Hepatocyte (in vitro differentiated cells): ENCODE measurements at regions not wholly inside any gene's neighbourhood (a gene's known extent, or its start where the extent isn't known, plus 50 kb on each side); places are given as distances from the start of the nearest gene placed in this dataset.

Experiments used
- DNase-seq: peaks from one replicate; pipeline ENCODE4 v3.0.0-alpha.2; 2016; ENCODE audit warnings: low spot score
- H2AFZ ChIP-seq: fragments of 200-600 bp; sonication (generic); 2 replicates; pipeline ENCODE4 v1.6.0; 2016; ENCODE audit warnings: antibody characterized with exemption, mild to moderate bottlenecking
- H3K27ac ChIP-seq: fragments of 200-600 bp; sonication (generic); 2 replicates; pipeline ENCODE4 v1.5.1; 2016; ENCODE audit warnings: mild to moderate bottlenecking
- H3K27me3 ChIP-seq: fragments of 200-600 bp; sonication (generic); 2 replicates; pipeline ENCODE4 v1.6.1; 2016
- H3K36me3 ChIP-seq: fragments of 200-600 bp; sonication (generic); replicated peaks from 2 replicates; pipeline ENCODE4 v1.5.1; 2016; ENCODE audit warnings: low read depth; ENCODE audit not compliant: insufficient read depth
- H3K4me1 ChIP-seq: fragments of 200-600 bp; sonication (generic); 2 replicates; pipeline ENCODE4 v1.5.1; 2016; ENCODE audit warnings: mild to moderate bottlenecking, moderate library complexity; ENCODE audit not compliant: insufficient read depth
- H3K4me2 ChIP-seq: fragments of 200-600 bp; sonication (generic); 2 replicates; pipeline ENCODE4 v1.6.0; 2016
- H3K4me3 ChIP-seq: fragments of 200-600 bp; sonication (generic); 2 replicates; pipeline ENCODE4 v1.5.1; 2016; ENCODE audit warnings: mild to moderate bottlenecking
- H3K79me2 ChIP-seq: fragments of 200-600 bp; sonication (generic); 2 replicates; pipeline ENCODE4 v1.6.0; 2017; ENCODE audit warnings: mild to moderate bottlenecking
- H3K9me2 ChIP-seq: fragments of 200-600 bp; sonication (generic); replicated peaks from 2 replicates; pipeline ENCODE4 v1.6.0; 2017; ENCODE audit warnings: mild to moderate bottlenecking; ENCODE audit not compliant: insufficient read depth
- H3K9me3 ChIP-seq: fragments of 200-600 bp; sonication (generic); 2 replicates; pipeline ENCODE4 v1.5.1; 2016; ENCODE audit warnings: low read depth, mild to moderate bottlenecking
- H4K20me1 ChIP-seq: fragments of 200-600 bp; sonication (generic); 2 replicates; pipeline ENCODE4 v1.6.0; 2016; ENCODE audit warnings: mild to moderate bottlenecking; ENCODE audit not compliant: insufficient read depth, poor library complexity, severe bottlenecking
- EZH2 ChIP-seq: fragments of 200-600 bp; sonication (generic); IDR thresholded peaks from 2 replicates; pipeline ENCODE4 v1.6.1; 2016; ENCODE audit warnings: antibody characterized with exemption, mild to moderate bottlenecking, borderline replicate concordance
- EZH2phosphoT487 ChIP-seq: fragments of 200-600 bp; sonication (generic); IDR thresholded peaks from one replicate; pipeline ENCODE4 v1.6.1; 2018; ENCODE audit warnings: antibody characterized with exemption, mild to moderate bottlenecking, low read depth, moderate library complexity; ENCODE audit not compliant: unreplicated experiment, severe bottlenecking
- WGBS: methylation state at CpG from one replicate; pipeline ENCODE4 v1.1.6; 2016; ENCODE audit warnings: low lambda C conversion rate; ENCODE audit errors: missing lambda C conversion rate; 5-methylcytosine and 5-hydroxymethylcytosine counted together
- TF ChIP-seq, protein P1 (sequence below): fragments of 200-600 bp; sonication (generic); IDR thresholded peaks from 2 replicates; pipeline ENCODE4 v1.5.1; 2016; ENCODE audit warnings: antibody characterized with exemption, mild to moderate bottlenecking; ENCODE audit not compliant: poor library complexity

GRCh38 chr14:48622980-48623379 is 947.6 kb upstream of the MDGA2 start:
- Histone ChIP-seq H3K27ac (no peak overlapping the region), H3K9me2 (no peaks in the 10 kb centered on the region), H3K9me3 (no peaks in the 10 kb centered on the region), H4K20me1 (no peaks in the 10 kb centered on the region), H3K79me2 (no peaks in the 10 kb centered on the region), H3K36me3 (no peaks in the 10 kb centered on the region), H3K4me3 (no peak overlapping the region), H3K4me1 (no peaks in the 10 kb centered on the region), H2AFZ (no peak overlapping the region), H3K27me3 (no peaks in the 10 kb centered on the region), H3K4me2 (no peak overlapping the region)
- TF ChIP-seq, protein P1, sequence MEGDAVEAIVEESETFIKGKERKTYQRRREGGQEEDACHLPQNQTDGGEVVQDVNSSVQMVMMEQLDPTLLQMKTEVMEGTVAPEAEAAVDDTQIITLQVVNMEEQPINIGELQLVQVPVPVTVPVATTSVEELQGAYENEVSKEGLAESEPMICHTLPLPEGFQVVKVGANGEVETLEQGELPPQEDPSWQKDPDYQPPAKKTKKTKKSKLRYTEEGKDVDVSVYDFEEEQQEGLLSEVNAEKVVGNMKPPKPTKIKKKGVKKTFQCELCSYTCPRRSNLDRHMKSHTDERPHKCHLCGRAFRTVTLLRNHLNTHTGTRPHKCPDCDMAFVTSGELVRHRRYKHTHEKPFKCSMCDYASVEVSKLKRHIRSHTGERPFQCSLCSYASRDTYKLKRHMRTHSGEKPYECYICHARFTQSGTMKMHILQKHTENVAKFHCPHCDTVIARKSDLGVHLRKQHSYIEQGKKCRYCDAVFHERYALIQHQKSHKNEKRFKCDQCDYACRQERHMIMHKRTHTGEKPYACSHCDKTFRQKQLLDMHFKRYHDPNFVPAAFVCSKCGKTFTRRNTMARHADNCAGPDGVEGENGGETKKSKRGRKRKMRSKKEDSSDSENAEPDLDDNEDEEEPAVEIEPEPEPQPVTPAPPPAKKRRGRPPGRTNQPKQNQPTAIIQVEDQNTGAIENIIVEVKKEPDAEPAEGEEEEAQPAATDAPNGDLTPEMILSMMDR = no peak
- TF ChIP-seq EZH2 (no peak), EZH2phosphoT487 (no peak)
- WGBS = 91% methylated on average over 1 of the region's 1 CpG
- DNase-seq = no peak

- H3K27me3 ChIP-seq = no peaks in the 10 kb centered on the region
- no peak for TF ChIP-seq EZH2
- TF ChIP-seq, protein P1 = no peak
- no peak for TF ChIP-seq EZH2phosphoT487
- no peak overlapping the region for H3K4me2 ChIP-seq
- 38% methylated on average over 1 of the region's 1 CpG for WGBS
- H3K9me3 ChIP-seq = no peaks in the 10 kb centered on the region
- H2AFZ ChIP-seq = no peak overlapping the region
- H3K9me2 ChIP-seq = no peaks in the 10 kb centered on the region
- no peaks in the 10 kb centered on the region for H4K20me1 ChIP-seq
- no peak for DNase-seq
- no peak overlapping the region for H3K27ac ChIP-seq
- H3K4me1 ChIP-seq = no peaks in the 10 kb centered on the region
- H3K79me2 ChIP-seq = no peaks in the 10 kb centered on the region
- no peaks in the 10 kb centered on the region for H3K36me3 ChIP-seq
- H3K4me3 ChIP-seq = no peak overlapping the region
Observed at GRCh38 chr14:48618057-48618456, 942.7 kb upstream of the MDGA2 start.

DNA sequence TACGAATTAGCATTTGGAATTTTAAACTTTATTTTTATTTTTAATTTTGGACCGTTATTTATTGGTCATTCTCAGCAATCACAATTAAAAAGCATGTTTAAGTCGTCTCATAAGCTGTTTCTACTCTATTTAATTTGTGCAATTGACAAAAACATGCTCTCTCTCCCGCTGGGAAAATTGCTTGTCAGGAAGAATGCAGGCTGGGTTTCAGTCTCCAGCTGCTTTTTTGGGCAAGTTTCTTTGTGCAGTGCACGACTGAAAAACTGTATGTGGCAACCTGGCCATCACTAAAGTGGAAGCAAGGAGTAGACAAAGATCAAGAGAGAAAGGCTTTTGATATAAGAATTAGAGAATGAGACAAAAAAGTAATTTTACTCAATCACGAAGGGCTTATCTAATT is 941.5 kb upstream of the MDGA2 start:
- Histone ChIP-seq H3K4me2 (no peak overlapping the region), H4K20me1 (no peaks in the 10 kb centered on the region), H3K27me3 (no peaks in the 10 kb centered on the region), H3K27ac (no peak overlapping the region), H2AFZ (no peak overlapping the region), H3K4me3 (no peak overlapping the region), H3K79me2 (no peaks in the 10 kb centered on the region), H3K9me3 (no peaks in the 10 kb centered on the region), H3K4me1 (no peaks in the 10 kb centered on the region), H3K9me2 (no peaks in the 10 kb centered on the region), H3K36me3 (no peaks in the 10 kb centered on the region)
- TF ChIP-seq EZH2 (no peak), EZH2phosphoT487 (no peak)
- TF ChIP-seq, protein P1 = no peak
- 70% methylated on average over 6 of the region's 6 CpGs for WGBS
- no peak for DNase-seq

DNA sequence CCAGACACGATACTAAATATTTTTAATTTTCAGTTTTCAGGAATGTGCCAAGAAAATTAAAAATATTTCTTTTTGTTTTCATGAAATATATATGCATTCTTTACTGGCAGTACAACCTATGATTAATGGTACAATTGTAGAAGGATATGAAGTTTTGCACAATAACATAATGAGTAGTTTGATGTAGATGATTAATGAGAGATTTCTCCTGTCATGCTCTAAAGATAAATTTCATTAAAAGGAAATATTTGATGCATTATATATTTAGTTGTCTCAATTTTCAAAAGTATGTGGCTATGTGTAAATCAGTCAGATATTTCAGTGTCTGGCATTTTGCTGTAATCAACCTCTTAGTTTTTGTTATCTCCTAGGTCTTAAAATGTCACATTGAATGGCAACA is 940.2 kb upstream of the MDGA2 start:
- Histone ChIP-seq H3K4me1 (no peaks in the 10 kb centered on the region), H4K20me1 (no peaks in the 10 kb centered on the region), H3K27ac (no peak overlapping the region), H3K4me2 (no peak overlapping the region), H3K9me3 (no peaks in the 10 kb centered on the region), H2AFZ (no peak overlapping the region), H3K9me2 (no peaks in the 10 kb centered on the region), H3K4me3 (no peak overlapping the region), H3K36me3 (no peaks in the 10 kb centered on the region), H3K79me2 (no peaks in the 10 kb centered on the region), H3K27me3 (no peaks in the 10 kb centered on the region)
- DNase-seq = no peak
- TF ChIP-seq EZH2phosphoT487 = no peak
- no peak for TF ChIP-seq EZH2
- TF ChIP-seq, protein P1 = no peak
- 89% methylated on average over 1 of the region's 1 CpG for WGBS
